Loucy (cell line): ENCODE measurements at regions not wholly inside any gene's neighbourhood (a gene's known extent, or its start where the extent isn't known, plus 50 kb on each side); places are given as distances from the start of the nearest gene placed in this dataset.

ENCODE experiments used
- H2AFZ ChIP-seq: fragments of 200-600 bp; sonication (generic); 2 replicates; pipeline ENCODE4 v1.6.0; 2016; ENCODE audit warnings: antibody characterized with exemption, mild to moderate bottlenecking, low read length, moderate library complexity
- H3F3A ChIP-seq: fragments of 200-600 bp; 2 replicates; pipeline ENCODE4 v1.6.0; 2016; ENCODE audit warnings: antibody characterized with exemption, low read depth, mild to moderate bottlenecking
- H3K27me3 ChIP-seq: fragments of 200-600 bp; sonication (generic); 2 replicates; pipeline ENCODE4 v1.6.1; 2014; ENCODE audit warnings: low read length, mild to moderate bottlenecking; ENCODE audit not compliant: insufficient read depth, poor library complexity, severe bottlenecking
- H3K36me3 ChIP-seq: fragments of 200-600 bp; sonication (generic); 2 replicates; pipeline ENCODE4 v1.6.1; 2016; ENCODE audit warnings: low read length; ENCODE audit not compliant: insufficient read depth
- H3K4me1 ChIP-seq: fragments of 200-600 bp; sonication (generic); 2 replicates; pipeline ENCODE4 v1.5.1; 2014; ENCODE audit warnings: low read length, mild to moderate bottlenecking; ENCODE audit not compliant: insufficient read depth, poor library complexity, severe bottlenecking
- H3K4me2 ChIP-seq: fragments of 200-600 bp; sonication (generic); 2 replicates; pipeline ENCODE4 v1.6.0; 2014; ENCODE audit warnings: antibody characterized with exemption, low read length, low read depth, mild to moderate bottlenecking; ENCODE audit not compliant: poor library complexity, severe bottlenecking
- H3K4me3 ChIP-seq: fragments of 200-600 bp; sonication (generic); 2 replicates; pipeline ENCODE4 v1.5.1; 2014; ENCODE audit warnings: low read length, mild to moderate bottlenecking, mixed read lengths; ENCODE audit not compliant: poor library complexity, severe bottlenecking
- H3K79me2 ChIP-seq: fragments of 200-600 bp; sonication (generic); 2 replicates; pipeline ENCODE4 v1.6.1; 2014; ENCODE audit warnings: low read length; ENCODE audit not compliant: insufficient read depth
- H3K9ac ChIP-seq: fragments of 200-600 bp; sonication (generic); 2 replicates; pipeline ENCODE4 v1.6.0; 2014; ENCODE audit warnings: mild to moderate bottlenecking, low read depth, low read length, moderate library complexity; ENCODE audit not compliant: poor library complexity, severe bottlenecking
- H3K9me2 ChIP-seq: fragments of 200-600 bp; sonication (generic); replicated peaks from 2 replicates; pipeline ENCODE4 v1.6.1; 2016; ENCODE audit warnings: low read depth, low read length, mixed read lengths
- H3K9me3 ChIP-seq: fragments of 200-600 bp; sonication (generic); 2 replicates; pipeline ENCODE4 v1.6.1; 2014; ENCODE audit warnings: mild to moderate bottlenecking, antibody characterized with exemption, low read length, low read depth; ENCODE audit not compliant: insufficient read depth
- H4K20me1 ChIP-seq: fragments of 200-600 bp; sonication (generic); 2 replicates; pipeline ENCODE4 v1.6.0; 2014; ENCODE audit warnings: antibody characterized with exemption, low read length, mild to moderate bottlenecking; ENCODE audit not compliant: insufficient read depth, poor library complexity, severe bottlenecking
- CTCF ChIP-seq: fragments of 200-600 bp; sonication (generic); conservative IDR thresholded peaks from 2 replicates; pipeline ENCODE4 v1.5.1; 2014; ENCODE audit warnings: mild to moderate bottlenecking, antibody characterized with exemption, low read length
- EZH2phosphoT487 ChIP-seq: fragments of 200-600 bp; IDR thresholded peaks from 2 replicates; pipeline ENCODE4 v1.6.1; 2018; ENCODE audit warnings: antibody characterized with exemption, mild to moderate bottlenecking, moderate library complexity, borderline replicate concordance

DNA sequence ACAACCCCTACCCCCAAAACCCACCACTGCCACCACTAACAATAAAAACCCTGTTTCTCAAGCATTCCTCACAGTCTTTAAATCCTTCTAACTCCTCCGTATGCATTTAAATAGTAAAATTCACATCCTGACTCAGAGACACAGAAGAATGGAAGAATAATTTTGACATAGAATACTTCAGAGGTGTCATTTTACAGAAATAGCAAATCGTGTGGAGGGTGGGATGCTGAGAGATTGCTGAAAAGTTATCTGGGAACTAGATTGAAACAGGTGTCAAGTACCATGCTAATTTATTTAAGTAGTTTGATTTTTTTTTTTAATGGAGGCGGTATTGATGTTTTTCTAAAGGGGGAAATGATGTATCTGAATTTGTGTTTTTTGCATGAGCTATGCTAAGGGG is 575.2 kb upstream of the TPK1 start:
- Histone ChIP-seq H3K4me1 (no peaks in the 10 kb centered on the region), H3K9ac (no peak overlapping the region), H3F3A (no peaks in the 10 kb centered on the region), H3K79me2 (no peaks in the 10 kb centered on the region), H2AFZ (no peak overlapping the region), H3K4me3 (no peak overlapping the region), H3K27me3 (no peaks in the 10 kb centered on the region), H3K9me2 (no peaks in the 10 kb centered on the region), H3K9me3 (no peaks in the 10 kb centered on the region), H3K36me3 (no peaks in the 10 kb centered on the region), H3K4me2 (no peak overlapping the region), H4K20me1 (no peaks in the 10 kb centered on the region)
- TF ChIP-seq EZH2phosphoT487 (no peak), CTCF (no peak)

DNA sequence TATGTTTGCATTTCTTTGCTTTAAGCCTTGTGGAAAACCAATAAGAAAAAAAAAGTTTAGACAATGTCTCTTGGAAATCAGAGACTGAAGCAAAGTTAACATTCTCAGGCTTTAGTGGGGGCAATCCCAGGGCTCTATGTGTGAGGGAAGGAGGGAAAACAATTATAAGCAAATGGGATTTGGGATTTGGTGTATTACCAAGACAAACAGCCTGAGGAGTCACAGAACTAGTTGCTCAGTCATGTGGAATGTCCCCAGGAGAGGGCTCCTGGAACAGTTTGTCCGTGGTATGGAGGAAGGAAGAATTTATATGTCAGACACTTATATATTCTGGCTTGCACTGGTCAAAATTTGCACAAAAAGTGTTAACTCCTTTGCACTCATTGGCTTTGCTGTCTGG is 562.9 kb upstream of the TPK1 start:
- H3K4me2 ChIP-seq = no peak overlapping the region
- H3K27me3 ChIP-seq = no peaks in the 10 kb centered on the region
- TF ChIP-seq CTCF (no peak), EZH2phosphoT487 (no peak)
- H3K4me1 ChIP-seq = no peaks in the 10 kb centered on the region
- H4K20me1 ChIP-seq = no peaks in the 10 kb centered on the region
- no peak overlapping the region for H2AFZ ChIP-seq
- no peaks in the 10 kb centered on the region for H3K9me2 ChIP-seq
- H3K4me3 ChIP-seq = no peak overlapping the region
- H3K79me2 ChIP-seq = no peaks in the 10 kb centered on the region
- H3F3A ChIP-seq = no peaks in the 10 kb centered on the region
- H3K9ac ChIP-seq = no peak overlapping the region
- H3K36me3 ChIP-seq = no peaks in the 10 kb centered on the region
- no peaks in the 10 kb centered on the region for H3K9me3 ChIP-seq

DNA sequence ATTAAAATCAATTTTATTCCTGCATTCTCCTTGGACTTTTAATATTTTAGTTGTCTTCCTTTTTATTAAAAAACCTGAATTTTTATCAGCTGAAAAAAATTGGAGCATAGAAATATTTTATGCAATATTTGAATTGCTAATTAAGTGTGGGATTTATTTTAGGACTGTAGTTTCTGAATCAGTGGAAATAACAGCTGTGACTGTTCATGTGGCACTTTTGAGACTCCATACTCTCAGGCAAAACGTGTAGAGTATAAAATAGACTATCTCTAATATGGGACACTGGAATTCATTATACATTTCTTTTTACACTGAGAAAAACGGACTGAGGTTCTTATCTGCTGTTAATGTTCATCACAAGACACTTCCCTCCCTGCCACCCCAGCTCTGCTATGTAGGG is 558.3 kb upstream of the TPK1 start:
- H3K4me2 ChIP-seq = no peak overlapping the region

More for the DNA sequence above, 558.3 kb upstream of the TPK1 start:
- Histone ChIP-seq H3K27me3 (no peaks in the 10 kb centered on the region), H3K9me2 (no peaks in the 10 kb centered on the region), H3K9me3 (no peaks in the 10 kb centered on the region), H3F3A (no peaks in the 10 kb centered on the region), H3K79me2 (no peaks in the 10 kb centered on the region), H3K4me3 (no peak overlapping the region), H3K36me3 (no peaks in the 10 kb centered on the region), H3K9ac (no peak overlapping the region), H2AFZ (no peak overlapping the region), H4K20me1 (no peaks in the 10 kb centered on the region), H3K4me1 (no peaks in the 10 kb centered on the region)
- TF ChIP-seq CTCF (no peak), EZH2phosphoT487 (no peak)
